HCT116 (cell line): ENCODE measurements at regions not wholly inside any gene's neighbourhood (a gene's known extent, or its start where the extent isn't known, plus 50 kb on each side); places are given as distances from the start of the nearest gene placed in this dataset.

Experiments used
- ATAC-seq: fragments of 200-7000 bp; cut with Tn5 transposase; 2 replicates; pipeline ENCODE4 v1.9.1; 2020; ENCODE audit warnings: mild to moderate bottlenecking, moderate library complexity
- BruUV-seq: library from RNA; stranded (reverse); fragments of 400-500 nt; replicated peaks from 2 replicates; lab custom pipeline; 2021; lab: Mats Ljungman, UMichigan
- CTCF ChIA-PET: fragments of 300-600 bp; sonication (Branson Sonifier 250); formaldehyde crosslinking; loops from one replicate; lab custom pipeline; 2021; ENCODE audit warnings: antibody characterized with exemption; lab: Charles Lee
- POLR2A ChIA-PET: fragments of 300-600, 350-600 bp; sonication (Branson Sonifier 250); formaldehyde crosslinking; loops from one replicate; lab custom pipeline; 2021; ENCODE audit warnings: antibody characterized with exemption; lab: Charles Lee
- RAD21 ChIA-PET, 2 experiments: fragments of 300-600 bp; sonication (Branson Sonifier 250); formaldehyde crosslinking; loops; one replicate each; lab custom pipeline; 2023; ENCODE audit warnings: low total read pairs in 2 of 2; ENCODE audit not compliant: uncharacterized antibody in 2 of 2, unreplicated experiment in 2 of 2, low non-redundant PET in 1 of 2; lab: Charles Lee
- DNase-seq: peaks from one replicate; pipeline ENCODE4 v3.0.0-alpha.2; 2010; ENCODE audit warnings: low read depth, low spot score
- H2AFZ ChIP-seq: fragments of 200-600 bp; shearing (Covaris generic), sonication (generic); 2 replicates; pipeline ENCODE4 v1.6.1; 2017; ENCODE audit warnings: low read depth, mixed run types, mixed read lengths, antibody characterized with exemption, low read length; ENCODE audit not compliant: poor library complexity, severe bottlenecking
- H3K27ac ChIP-seq: 2 replicates; pipeline ENCODE4 v1.5.1; 2012; ENCODE audit warnings: low read depth, low read length
- H3K27me3 ChIP-seq: fragments of 200-600 bp; sonication (generic); 2 replicates; pipeline ENCODE4 v1.6.1; 2016; ENCODE audit warnings: mixed run types, low read length, mixed read lengths; ENCODE audit not compliant: insufficient read depth
- H3K36me3 ChIP-seq, 2 experiments: fragments of 200-500 bp in 1 of 2; fragments of 200-600 bp in 1 of 2; sonication (Bioruptor generic) in 1 of 2; sonication (generic) in 1 of 2; 2 replicates each; pipeline versions ENCODE4 v1.5.1 to v1.6.1; 2014 to 2016; ENCODE audit warnings: low read length in 2 of 2, inconsistent platforms in 1 of 2, mixed read lengths in 1 of 2, mixed run types in 1 of 2; ENCODE audit not compliant: insufficient read depth in 2 of 2, control insufficient read depth in 1 of 2
- H3K4me1 ChIP-seq, 2 experiments: fragments of 200-600 bp in 1 of 2; sonication (generic) in 1 of 2; 2 replicates each; pipeline versions ENCODE4 v1.5.1 to v1.6.1; 2012 to 2017; ENCODE audit warnings: low read length in 2 of 2, inconsistent platforms in 1 of 2, mild to moderate bottlenecking in 1 of 2, mixed read lengths in 1 of 2, mixed run types in 1 of 2, moderate library complexity in 1 of 2; ENCODE audit not compliant: insufficient read depth in 2 of 2, control insufficient read depth in 1 of 2
- H3K4me2 ChIP-seq: fragments of 200-600 bp; sonication (generic); 2 replicates; pipeline ENCODE4 v1.6.1; 2017; ENCODE audit warnings: mixed run types, low read length, mixed read lengths
- H3K4me3 ChIP-seq, 2 experiments: fragments of 200-600 bp in 1 of 2; sonication (generic) in 1 of 2; replicated peaks in 1 of 2; 2 replicates each; pipeline ENCODE4 v1.5.1; 2011 to 2016; ENCODE audit warnings: low read length in 2 of 2, control low read depth in 1 of 2, low read depth in 1 of 2, mild to moderate bottlenecking in 1 of 2, mixed read lengths in 1 of 2, mixed run types in 1 of 2
- H3K79me2 ChIP-seq: fragments of 200-600 bp; sonication (generic); 2 replicates; pipeline ENCODE4 v1.6.1; 2017; ENCODE audit warnings: mild to moderate bottlenecking, mixed run types, low read length, moderate library complexity, mixed read lengths; ENCODE audit not compliant: insufficient read depth
- H3K9ac ChIP-seq: fragments of 200-600 bp; sonication (generic); 2 replicates; pipeline ENCODE4 v1.6.1; 2016; ENCODE audit warnings: low read length, mixed read lengths
- H3K9me2 ChIP-seq: fragments of 200-600 bp; sonication (generic), shearing (Covaris generic); 2 replicates; pipeline ENCODE4 v1.6.1; 2017; ENCODE audit warnings: mixed run types, mild to moderate bottlenecking, moderate library complexity; ENCODE audit not compliant: insufficient read depth
- H3K9me3 ChIP-seq, 2 experiments: fragments of 200-500 bp in 1 of 2; fragments of 200-600 bp in 1 of 2; sonication (Bioruptor generic) in 1 of 2; sonication (generic) in 1 of 2; 2 replicates each; pipeline ENCODE4 v1.6.1; 2014 to 2017; ENCODE audit warnings: low read length in 2 of 2, mixed read lengths in 2 of 2, inconsistent platforms in 1 of 2, low read depth in 1 of 2, mild to moderate bottlenecking in 1 of 2, mixed run types in 1 of 2, moderate library complexity in 1 of 2; ENCODE audit not compliant: control insufficient read depth in 1 of 2, insufficient read depth in 1 of 2
- H4K20me1 ChIP-seq: fragments of 200-600 bp; sonication (generic), shearing (Covaris generic); 2 replicates; pipeline ENCODE4 v1.6.1; 2017; ENCODE audit warnings: mixed run types, mild to moderate bottlenecking, moderate library complexity; ENCODE audit not compliant: insufficient read depth
- CEBPB ChIP-seq: IDR thresholded peaks from 2 replicates; pipeline ENCODE4 v1.6.1; 2012; ENCODE audit warnings: low read depth
- CTCF ChIP-seq, 3 experiments: fragments of 200-600 bp in 1 of 3; sonication (generic) in 1 of 3; IDR thresholded peaks in 2 of 3; conservative IDR thresholded peaks in 1 of 3; 2 replicates each; pipeline ENCODE4 v1.5.1; 2012 to 2017; ENCODE audit warnings: low read depth in 2 of 3, low read length in 2 of 3, antibody characterized with exemption in 1 of 3, borderline replicate concordance in 1 of 3, control low read depth in 1 of 3, mild to moderate bottlenecking in 1 of 3, mixed read lengths in 1 of 3, mixed run types in 1 of 3, moderate library complexity in 1 of 3; ENCODE audit not compliant: insufficient read depth in 1 of 3
- EGR1 ChIP-seq: IDR thresholded peaks from 2 replicates; pipeline ENCODE4 v1.6.1; 2012; ENCODE audit warnings: low read depth
- EZH2 ChIP-seq: fragments of 200-600 bp; sonication (generic); IDR thresholded peaks from 2 replicates; pipeline ENCODE4 v1.6.1; 2017; ENCODE audit warnings: antibody characterized with exemption, mixed run types
- EZH2phosphoT487 ChIP-seq: fragments of 200-600 bp; IDR thresholded peaks from 2 replicates; pipeline ENCODE4 v1.6.1; 2018; ENCODE audit warnings: antibody characterized with exemption, borderline replicate concordance
- FOSL1 ChIP-seq: IDR thresholded peaks from 2 replicates; pipeline ENCODE4 v1.6.1; 2012; ENCODE audit warnings: low read depth
- JUND ChIP-seq: IDR thresholded peaks from 2 replicates; pipeline ENCODE4 v1.6.1; 2012
- POLR2AphosphoS5 ChIP-seq: IDR thresholded peaks from 2 replicates; pipeline ENCODE4 v1.6.1; 2011; ENCODE audit warnings: mild to moderate bottlenecking, low read depth, low read length, moderate library complexity
- REST ChIP-seq: IDR thresholded peaks from 2 replicates; pipeline ENCODE4 v1.6.1; 2012; ENCODE audit warnings: low read depth
- SIN3A ChIP-seq: IDR thresholded peaks from 2 replicates; pipeline ENCODE4 v1.6.1; 2012; ENCODE audit warnings: low read depth
- TCF7L2 ChIP-seq: IDR thresholded peaks from 2 replicates; pipeline ENCODE4 v1.7.0; 2011; ENCODE audit warnings: borderline replicate concordance, inconsistent platforms; ENCODE audit not compliant: insufficient read depth, insufficient read length; ENCODE audit errors: extremely low read depth
- YY1 ChIP-seq: IDR thresholded peaks from 2 replicates; pipeline ENCODE4 v1.6.1; 2011; ENCODE audit warnings: low read length, low read depth, moderate library complexity, mild to moderate bottlenecking; ENCODE audit not compliant: insufficient replicate concordance; ENCODE audit errors: extremely low read depth
- ZFX ChIP-seq: fragments of 450-650 bp; IDR thresholded peaks from 2 replicates; pipeline ENCODE4 v1.6.1; 2017
- ZNF274 ChIP-seq: fragments of 200-500 bp; sonication (Bioruptor generic); IDR thresholded peaks from 2 replicates; pipeline ENCODE4 v1.6.1; 2014; ENCODE audit warnings: mild to moderate bottlenecking, low read depth, low read length, inconsistent platforms
- intact Hi-C: fragments of 100-400 bp; cut with micrococcal nuclease; formaldehyde crosslinking; loops from 2 replicates; pipeline ENCODE4 v1.10.0; 2022

GRCh38 chr9:94443032-94443722 lies 111.7 kb upstream of the PCAT7 start:
- Histone ChIP-seq H3K9me3 (no peaks in the 10 kb centered on the region), H4K20me1 (no peaks in the 10 kb centered on the region; the same call in none of the 2 replicates), H3K4me1 (no peaks in the 10 kb centered on the region), H3K27me3 (no peaks in the 10 kb centered on the region), H3K79me2 (peaks cover 22% of the 10 kb centered on the region), H3K36me3 (peaks cover 0 to 8% of the 10 kb centered on the region in 2 experiments; a peak in 1 of 4 replicates), H3K9ac (no peak overlapping the region), H3K4me3 (no peak overlapping the region), H2AFZ (no peak overlapping the region), H3K27ac (no peak overlapping the region), H3K9me2 (no peaks in the 10 kb centered on the region), H3K4me2 (no peak overlapping the region)
- DNase-seq (no peak), ATAC-seq (no peak)
- intact Hi-C loops = no loop called here
- POLR2A ChIA-PET = no interaction called here
- RAD21 ChIA-PET = no interaction called here
- CTCF ChIA-PET = no interaction called here
- no peak for TF ChIP-seq JUND
- TF ChIP-seq CEBPB = no peak
- no peak for TF ChIP-seq YY1
- no peak for TF ChIP-seq ZFX
- no peak for TF ChIP-seq POLR2AphosphoS5
- TF ChIP-seq EZH2 = no peak
- TF ChIP-seq EGR1 = no peak
- no peak for TF ChIP-seq ZNF274
- no peak for TF ChIP-seq FOSL1
- TF ChIP-seq REST = no peak
- TF ChIP-seq TCF7L2 = no peak
- TF ChIP-seq SIN3A = no peak
- TF ChIP-seq EZH2phosphoT487 = no peak
- no peak for TF ChIP-seq CTCF (IDR thresholded peaks at IDR 0.05 in 2 of 3, conservative IDR thresholded peaks at IDR 0.05 in 1 of 3; ENCODE audit: borderline replicate concordance in 1 of 3, insufficient read depth in 1 of 3, low read depth in 2 of 3, low read length in 2 of 3)
- no TSS peak for BruUV-seq
